GM12801 (cell line): ENCODE measurements at regions not wholly inside any gene's neighbourhood (a gene's known extent, or its start where the extent isn't known, plus 50 kb on each side); places are given as distances from the start of the nearest gene placed in this dataset.

Experiments
- TF ChIP-seq, protein P1 (sequence below): IDR thresholded peaks from one replicate; pipeline ENCODE4 v1.5.1; 2011; ENCODE audit warnings: control low read depth; ENCODE audit not compliant: insufficient read length; ENCODE audit errors: extremely low read depth

DNA sequence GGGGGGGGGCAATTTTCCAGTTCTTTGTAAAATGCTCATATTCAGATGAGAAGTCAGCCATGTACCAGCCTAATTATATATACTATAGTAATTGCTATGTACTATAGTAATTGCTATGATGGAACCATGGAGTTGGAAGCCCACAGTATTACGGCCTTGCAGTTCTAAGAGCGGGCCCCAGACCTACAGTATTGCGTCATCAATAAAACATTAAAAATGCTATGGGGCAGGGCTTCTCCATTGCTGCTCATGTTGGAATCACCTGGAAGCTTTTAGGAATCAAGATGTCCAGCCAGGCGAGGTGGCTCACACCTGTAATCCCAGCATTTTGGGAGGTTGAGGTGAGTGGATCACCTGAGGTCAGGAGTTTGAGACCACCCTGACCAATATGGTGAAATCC, 443.7 kb upstream of the GRM7 start:
- TF ChIP-seq, protein P1, sequence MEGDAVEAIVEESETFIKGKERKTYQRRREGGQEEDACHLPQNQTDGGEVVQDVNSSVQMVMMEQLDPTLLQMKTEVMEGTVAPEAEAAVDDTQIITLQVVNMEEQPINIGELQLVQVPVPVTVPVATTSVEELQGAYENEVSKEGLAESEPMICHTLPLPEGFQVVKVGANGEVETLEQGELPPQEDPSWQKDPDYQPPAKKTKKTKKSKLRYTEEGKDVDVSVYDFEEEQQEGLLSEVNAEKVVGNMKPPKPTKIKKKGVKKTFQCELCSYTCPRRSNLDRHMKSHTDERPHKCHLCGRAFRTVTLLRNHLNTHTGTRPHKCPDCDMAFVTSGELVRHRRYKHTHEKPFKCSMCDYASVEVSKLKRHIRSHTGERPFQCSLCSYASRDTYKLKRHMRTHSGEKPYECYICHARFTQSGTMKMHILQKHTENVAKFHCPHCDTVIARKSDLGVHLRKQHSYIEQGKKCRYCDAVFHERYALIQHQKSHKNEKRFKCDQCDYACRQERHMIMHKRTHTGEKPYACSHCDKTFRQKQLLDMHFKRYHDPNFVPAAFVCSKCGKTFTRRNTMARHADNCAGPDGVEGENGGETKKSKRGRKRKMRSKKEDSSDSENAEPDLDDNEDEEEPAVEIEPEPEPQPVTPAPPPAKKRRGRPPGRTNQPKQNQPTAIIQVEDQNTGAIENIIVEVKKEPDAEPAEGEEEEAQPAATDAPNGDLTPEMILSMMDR, result no peak

DNA sequence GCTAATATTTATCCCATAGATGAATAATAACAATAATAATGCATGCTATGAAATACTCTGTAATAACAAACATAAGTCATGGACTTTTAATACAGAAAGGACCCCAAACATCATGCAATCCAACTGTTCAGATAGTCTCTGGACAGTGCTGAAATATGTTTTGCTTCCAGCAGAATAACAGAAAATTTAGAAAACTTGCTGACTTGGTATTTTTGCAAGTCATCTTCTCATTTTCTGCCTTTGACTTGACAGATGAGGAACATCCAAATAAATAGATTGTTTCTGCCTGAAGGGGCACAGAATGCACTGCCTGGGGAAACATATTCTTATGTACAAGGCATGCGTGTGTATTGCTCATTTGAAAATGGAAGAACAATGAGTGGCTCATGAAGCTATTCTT, 442.4 kb upstream of the GRM7 start:
- TF ChIP-seq, protein P1, result no peak

DNA sequence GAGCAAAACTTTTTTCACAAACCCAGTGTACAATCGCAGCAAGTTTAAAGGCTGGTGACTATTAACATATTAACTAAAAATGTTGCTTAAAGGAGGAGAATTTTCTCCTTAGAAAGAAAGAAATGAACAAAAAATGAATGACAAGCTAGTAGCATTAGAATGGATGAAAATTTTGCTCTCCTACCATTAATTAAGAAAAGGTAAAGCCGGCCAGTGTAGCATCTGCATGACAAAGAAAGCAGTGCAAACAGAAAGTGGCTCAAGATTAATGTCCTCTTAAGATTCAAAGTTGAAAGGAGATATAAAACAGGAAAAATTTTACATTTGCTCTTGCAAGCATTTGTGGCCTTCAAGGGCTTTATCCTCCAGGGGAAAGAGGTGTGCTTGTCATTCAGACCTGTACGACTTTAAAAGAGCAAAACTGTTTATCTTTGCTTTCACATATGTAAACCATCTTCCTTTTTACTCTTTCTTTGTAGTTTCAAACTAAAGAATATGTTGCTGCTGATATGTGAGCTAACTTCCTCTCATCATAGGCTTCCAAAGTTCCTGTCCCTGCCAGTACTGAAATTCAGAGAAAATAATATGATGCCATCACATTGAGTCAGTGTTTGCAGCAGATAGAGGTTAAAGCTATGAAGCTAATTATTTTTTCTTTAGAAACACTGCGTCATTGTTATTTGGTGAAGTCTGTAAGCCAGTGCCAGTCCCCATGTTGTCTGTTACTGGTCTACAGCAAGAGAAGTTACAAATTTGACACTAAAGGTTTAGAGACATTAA, 439.1 kb upstream of the GRM7 start:
- TF ChIP-seq, protein P1, result no peak

DNA sequence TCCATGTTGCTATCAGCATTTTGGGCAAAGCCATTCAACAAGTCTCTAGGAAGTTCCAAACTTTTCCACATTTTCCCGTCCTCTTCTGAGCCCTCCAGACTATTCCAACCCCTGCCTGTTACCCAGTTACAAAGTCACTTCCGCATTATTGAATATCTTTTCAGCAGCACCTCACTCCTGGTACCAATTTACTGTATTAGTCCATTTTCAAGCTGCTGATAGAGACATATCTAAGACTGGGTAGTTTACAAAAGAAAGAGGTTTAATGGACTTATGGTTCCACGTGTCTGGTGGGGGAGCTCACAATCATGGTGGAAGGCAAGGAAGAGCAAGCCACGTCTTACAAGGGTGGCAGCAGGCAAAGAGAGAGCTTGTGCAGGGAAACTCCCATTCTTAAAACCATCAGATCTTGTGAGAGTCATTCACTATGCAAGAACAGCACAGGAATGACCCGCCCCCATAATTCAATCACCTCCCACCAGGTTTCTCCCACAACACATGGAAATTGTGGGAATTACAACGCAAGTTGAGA, 435.6 kb upstream of the GRM7 start:
- TF ChIP-seq, protein P1, result no peak

DNA sequence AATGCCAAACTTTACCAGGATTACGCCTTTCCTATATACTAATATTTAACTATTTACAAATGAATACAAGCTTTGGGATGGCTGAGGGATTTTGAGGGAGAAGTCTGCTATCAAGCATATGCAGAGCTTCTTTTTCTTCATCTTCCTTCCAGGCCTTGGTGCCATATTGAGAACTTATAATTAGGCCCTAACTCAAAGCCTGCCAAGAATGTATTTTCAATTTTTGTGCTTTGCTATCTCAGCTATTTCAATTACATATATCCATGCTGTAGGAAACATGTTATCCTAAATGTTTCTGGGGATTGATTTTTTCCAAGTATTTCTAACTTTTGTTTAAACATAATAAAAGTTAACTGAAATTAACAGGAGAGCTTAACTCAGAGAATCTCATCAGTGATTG, 425.0 kb upstream of the GRM7 start:
- TF ChIP-seq, protein P1, result no peak

DNA sequence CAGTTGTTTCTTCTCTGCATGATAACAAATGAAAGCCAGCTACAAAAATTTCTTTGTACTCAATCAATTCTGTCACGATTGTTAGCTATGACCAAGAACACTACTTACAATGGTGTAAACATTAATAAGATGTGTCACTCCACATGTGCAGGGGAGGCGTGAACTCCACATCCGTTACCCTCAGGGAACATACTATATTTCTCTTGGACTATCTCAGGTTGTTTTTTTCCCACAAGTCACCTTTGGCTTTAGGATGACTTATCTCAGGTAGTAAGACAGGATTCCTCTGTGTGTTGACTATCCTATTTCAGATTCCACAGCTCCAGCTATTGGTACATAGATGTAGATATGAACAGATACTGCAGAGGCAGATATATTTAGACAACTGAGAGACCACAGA, 423.3 kb upstream of the GRM7 start:
- TF ChIP-seq, protein P1, result no peak

DNA sequence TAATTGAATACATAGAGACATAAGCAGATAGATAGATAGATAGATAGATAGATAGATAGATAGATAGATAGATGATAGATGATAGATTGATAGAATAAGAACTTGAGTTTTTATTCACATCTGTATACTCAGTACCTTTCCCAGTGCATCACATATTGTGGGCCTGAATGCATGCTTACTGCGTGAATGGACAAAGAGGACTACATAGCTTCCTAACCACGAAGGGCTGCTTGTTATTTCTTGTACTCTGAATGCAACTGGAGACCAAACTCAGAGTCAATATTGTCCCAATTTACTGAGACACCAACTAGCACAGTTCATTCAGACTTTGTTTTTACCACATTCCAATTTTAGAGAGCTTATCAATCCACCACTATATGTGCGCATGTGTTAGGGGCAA, 422.9 kb upstream of the GRM7 start:
- TF ChIP-seq, protein P1, result no peak
